SK-N-SH treated with all-trans-retinoic acid at 6 μM for 48 hours (cell line): ENCODE measurements at regions not wholly inside any gene's neighbourhood (a gene's known extent, or its start where the extent isn't known, plus 50 kb on each side); places are given as distances from the start of the nearest gene placed in this dataset.

Experiments used
- ATAC-seq: fragments of 200-7000 bp; cut with Tn5 transposase; 3 replicates; pipeline ENCODE4 v1.9.1; 2020; ENCODE audit warnings: mild to moderate bottlenecking, moderate library complexity
- ARNTL ChIP-seq: fragments of 450-650 bp; formaldehyde crosslinking; IDR thresholded peaks from 2 replicates; pipeline ENCODE4 v1.5.0; 2020; ENCODE audit warnings: low read depth, mild to moderate bottlenecking, moderate library complexity, borderline replicate concordance
- BACH2 ChIP-seq: fragments of 250-450 bp; sonication (Bioruptor Pico); IDR thresholded peaks from 2 replicates; pipeline ENCODE4 v1.9.0; 2021; ENCODE audit warnings: mild to moderate bottlenecking, borderline replicate concordance
- CSRNP3 ChIP-seq: fragments of 250-450 bp; sonication (Bioruptor Pico); IDR thresholded peaks from 2 replicates; pipeline ENCODE4 v1.5.1; 2021; ENCODE audit warnings: mild to moderate bottlenecking, moderate library complexity
- ESRRG ChIP-seq: fragments of 250-450 bp; sonication (Bioruptor Pico); IDR thresholded peaks from 2 replicates; pipeline ENCODE4 v1.6.1; 2021; ENCODE audit warnings: mild to moderate bottlenecking
- GLIS3 ChIP-seq: fragments of 250-450 bp; sonication (Bioruptor Pico); IDR thresholded peaks from 2 replicates; pipeline ENCODE4 v1.5.0; 2020; ENCODE audit warnings: mild to moderate bottlenecking, moderate library complexity
- ISL1 ChIP-seq: fragments of 250-450 bp; sonication (Bioruptor Pico); IDR thresholded peaks from 2 replicates; pipeline ENCODE4 v2.1.2; 2022; ENCODE audit warnings: mild to moderate bottlenecking, moderate library complexity
- PATZ1 ChIP-seq: fragments of 250-450 bp; sonication (Bioruptor Pico); IDR thresholded peaks from 2 replicates; pipeline ENCODE4 v1.8.0; 2020; ENCODE audit warnings: mild to moderate bottlenecking, moderate library complexity, borderline replicate concordance
- POU6F1 ChIP-seq: fragments of 250-450 bp; sonication (Bioruptor Pico); IDR thresholded peaks from 2 replicates; pipeline ENCODE4 v1.8.0; 2021; ENCODE audit warnings: low read depth, mild to moderate bottlenecking, moderate library complexity, borderline replicate concordance
- PPARA ChIP-seq: fragments of 250-450 bp; sonication (Bioruptor Pico); IDR thresholded peaks from 2 replicates; pipeline ENCODE4 v1.5.0; 2020; ENCODE audit warnings: mild to moderate bottlenecking, borderline replicate concordance
- RARB ChIP-seq: fragments of 250-450 bp; sonication (Bioruptor Pico); IDR thresholded peaks from 2 replicates; pipeline ENCODE4 v1.8.0; 2021; ENCODE audit warnings: mild to moderate bottlenecking, moderate library complexity
- TCF4 ChIP-seq: fragments of 250-450 bp; sonication (Bioruptor Pico); IDR thresholded peaks from 2 replicates; pipeline ENCODE4 v1.8.0; 2021; ENCODE audit warnings: mild to moderate bottlenecking, moderate library complexity, borderline replicate concordance
- TOX ChIP-seq: fragments of 250-450 bp; sonication (Bioruptor Pico); IDR thresholded peaks from 2 replicates; pipeline ENCODE4 v1.8.0; 2021; ENCODE audit warnings: mild to moderate bottlenecking, moderate library complexity, borderline replicate concordance
- TSHZ2 ChIP-seq: fragments of 250-450 bp; sonication (Bioruptor Pico); IDR thresholded peaks from 2 replicates; pipeline ENCODE4 v1.5.0; 2020; ENCODE audit warnings: mild to moderate bottlenecking, moderate library complexity
- ZC3H10 ChIP-seq: fragments of 250-450 bp; sonication (Bioruptor Pico); IDR thresholded peaks from 2 replicates; pipeline ENCODE4 v1.5.1; 2021; ENCODE audit warnings: mild to moderate bottlenecking, moderate library complexity
- ZFP3 ChIP-seq: fragments of 250-450 bp; sonication (Bioruptor Pico); IDR thresholded peaks from 2 replicates; pipeline ENCODE4 v1.5.0; 2020; ENCODE audit warnings: mild to moderate bottlenecking, moderate library complexity
- ZNF565 ChIP-seq: fragments of 450-650 bp; formaldehyde crosslinking; conservative IDR thresholded peaks from 2 replicates; pipeline ENCODE4 v1.5.0; 2020; ENCODE audit warnings: low read depth, mild to moderate bottlenecking, moderate library complexity
- ZNF70 ChIP-seq: fragments of 450-650 bp; formaldehyde crosslinking; IDR thresholded peaks from 2 replicates; pipeline ENCODE4 v1.5.0; 2020; ENCODE audit warnings: mild to moderate bottlenecking, moderate library complexity
- ZNF8 ChIP-seq: fragments of 450-650 bp; formaldehyde crosslinking; IDR thresholded peaks from 2 replicates; pipeline ENCODE4 v1.5.0; 2020; ENCODE audit warnings: mild to moderate bottlenecking, moderate library complexity

- ATAC-seq, result no peak
- TF ChIP-seq PPARA (CRISPR knock-in tag), result no peak
- TF ChIP-seq POU6F1 (CRISPR knock-in tag), result no peak
- TF ChIP-seq TOX (CRISPR knock-in tag), result no peak
- no peak for TF ChIP-seq ZC3H10 (CRISPR knock-in tag)
- TF ChIP-seq PATZ1, result no peak
- TF ChIP-seq ZFP3 (CRISPR knock-in tag), result no peak
- TF ChIP-seq CSRNP3 (CRISPR knock-in tag), result no peak
- TF ChIP-seq TCF4 (CRISPR knock-in tag), result no peak
- TF ChIP-seq ZNF565 (CRISPR knock-in tag), result no peak
- TF ChIP-seq ZNF8 (CRISPR knock-in tag), result no peak
- no peak for TF ChIP-seq ARNTL (CRISPR knock-in tag)
- no peak for TF ChIP-seq TSHZ2 (CRISPR knock-in tag)
- TF ChIP-seq ZNF70, result no peak
- TF ChIP-seq, all 23 proteins: peak for 0
Observed at GRCh38 chr6:115629415-115629814, 431.3 kb downstream of the FRK start.

- TF ChIP-seq TSHZ2 (CRISPR knock-in tag), result no peak
- TF ChIP-seq ZNF565 (CRISPR knock-in tag), result no peak
- TF ChIP-seq ARNTL (CRISPR knock-in tag), result no peak
- TF ChIP-seq ZC3H10 (CRISPR knock-in tag), result no peak
- no peak for TF ChIP-seq ISL1 (CRISPR knock-in tag)
- TF ChIP-seq GLIS3 (CRISPR knock-in tag), result no peak
- TF ChIP-seq PPARA (CRISPR knock-in tag), result no peak
- no peak for TF ChIP-seq TCF4 (CRISPR knock-in tag)
- no peak for TF ChIP-seq POU6F1 (CRISPR knock-in tag)
- TF ChIP-seq BACH2 (CRISPR knock-in tag), result no peak
- no peak for TF ChIP-seq RARB (CRISPR knock-in tag)
- TF ChIP-seq ESRRG (CRISPR knock-in tag), result no peak
- no peak for ATAC-seq
Observed at GRCh38 chr6:115618256-115618655, 442.4 kb downstream of the FRK start.
